Neural cell (in vitro differentiated cells): ENCODE measurements at regions not wholly inside any gene's neighbourhood (a gene's known extent, or its start where the extent isn't known, plus 50 kb on each side); places are given as distances from the start of the nearest gene placed in this dataset.

Source experiments
- H2AFZ ChIP-seq: fragments of 200-600, 300-800 bp; sonication (generic), shearing (Covaris generic); 2 replicates; pipeline ENCODE4 v1.6.0; 2014; ENCODE audit warnings: low read depth, mild to moderate bottlenecking, antibody characterized with exemption, low read length, moderate library complexity
- H3F3A ChIP-seq: fragments of 200-600 bp; shearing (Covaris generic); 2 replicates; pipeline ENCODE4 v1.6.1; 2016; ENCODE audit warnings: mild to moderate bottlenecking, moderate library complexity, mixed read lengths, antibody characterized with exemption, low read length; ENCODE audit not compliant: insufficient read depth, poor library complexity, severe bottlenecking
- H3K27ac ChIP-seq: fragments of 200-600, 300-800 bp; sonication (generic), shearing (Covaris generic); 2 replicates; pipeline ENCODE4 v1.5.1; 2014; ENCODE audit warnings: mild to moderate bottlenecking, low read length, moderate library complexity
- H3K27me3 ChIP-seq: fragments of 300-800, 200-600 bp; sonication (generic), shearing (Covaris generic); 2 replicates; pipeline ENCODE4 v1.6.0; 2014; ENCODE audit warnings: mild to moderate bottlenecking, low read depth, low read length, moderate library complexity; ENCODE audit not compliant: insufficient read depth
- H3K36me3 ChIP-seq: fragments of 300-800, 200-600 bp; sonication (generic), shearing (Covaris generic); 2 replicates; pipeline ENCODE4 v1.5.1; 2014; ENCODE audit warnings: mild to moderate bottlenecking, antibody characterized with exemption, low read length, moderate library complexity; ENCODE audit not compliant: insufficient read depth
- H3K4me2 ChIP-seq: fragments of 300-800, 200-600 bp; sonication (generic), shearing (Covaris generic); 2 replicates; pipeline ENCODE4 v1.6.0; 2014; ENCODE audit warnings: mild to moderate bottlenecking, low read length
- H3K4me3 ChIP-seq: fragments of 300-800, 200-600 bp; sonication (generic), shearing (Covaris generic); 2 replicates; pipeline ENCODE4 v1.5.1; 2014; ENCODE audit warnings: mild to moderate bottlenecking, low read length, moderate library complexity
- H3K79me2 ChIP-seq: fragments of 200-600 bp; shearing (Covaris generic); replicated peaks from 2 replicates; pipeline ENCODE4 v1.6.0; 2014; ENCODE audit warnings: mild to moderate bottlenecking, low read length, moderate library complexity; ENCODE audit not compliant: insufficient read depth
- H3K9ac ChIP-seq: fragments of 300-800, 200-600 bp; sonication (generic), shearing (Covaris generic); 2 replicates; pipeline ENCODE4 v1.6.1; 2016; ENCODE audit warnings: mild to moderate bottlenecking, low read length, mixed read lengths
- H3K9me2 ChIP-seq: fragments of 200-600 bp; shearing (Covaris generic); 2 replicates; pipeline ENCODE4 v1.6.1; 2016; ENCODE audit warnings: mild to moderate bottlenecking, low read length, mixed read lengths; ENCODE audit not compliant: insufficient read depth
- H3K9me3 ChIP-seq: fragments of 200-600, 300-800 bp; sonication (generic), shearing (Covaris generic); 2 replicates; pipeline ENCODE4 v1.6.1; 2016; ENCODE audit warnings: mild to moderate bottlenecking, mixed run types, low read length, moderate library complexity, mixed read lengths
- H4K20me1 ChIP-seq: fragments of 200-600 bp; shearing (Covaris generic); 2 replicates; pipeline ENCODE4 v1.6.1; 2016; ENCODE audit warnings: mild to moderate bottlenecking, mixed run types; ENCODE audit not compliant: insufficient read depth
- EP300 ChIP-seq: fragments of 450-650 bp; conservative IDR thresholded peaks from 2 replicates; pipeline ENCODE4 v1.6.1; 2014; ENCODE audit warnings: antibody characterized with exemption, mild to moderate bottlenecking, moderate library complexity; ENCODE audit not compliant: poor library complexity, severe bottlenecking
- EZH2 ChIP-seq: fragments of 200-600, 300-800 bp; shearing (Covaris generic), sonication (generic); IDR thresholded peaks from 2 replicates; pipeline ENCODE4 v1.6.1; 2014; ENCODE audit warnings: antibody characterized with exemption, low read length, borderline replicate concordance, mild to moderate bottlenecking; ENCODE audit not compliant: insufficient read depth, poor library complexity, severe bottlenecking
- MXI1 ChIP-seq: fragments of 450-650 bp; conservative IDR thresholded peaks from 2 replicates; pipeline ENCODE4 v1.6.1; 2014; ENCODE audit warnings: antibody characterized with exemption, mild to moderate bottlenecking; ENCODE audit not compliant: poor library complexity, severe bottlenecking
- POLR2AphosphoS5 ChIP-seq: IDR thresholded peaks from 2 replicates; pipeline ENCODE4 v1.6.1; 2012
- RAD21 ChIP-seq: fragments of 450-650 bp; conservative IDR thresholded peaks from 2 replicates; pipeline ENCODE4 v1.6.1; 2014; ENCODE audit warnings: antibody characterized with exemption, mild to moderate bottlenecking, moderate library complexity
- SMC3 ChIP-seq: fragments of 450-650 bp; conservative IDR thresholded peaks from 2 replicates; pipeline ENCODE4 v1.6.1; 2014; ENCODE audit warnings: antibody characterized with exemption, mild to moderate bottlenecking, moderate library complexity; ENCODE audit not compliant: poor library complexity
- TAF1 ChIP-seq: IDR thresholded peaks from 2 replicates; pipeline ENCODE4 v1.6.1; 2012; ENCODE audit warnings: low read depth
- TF ChIP-seq, protein P1 (sequence below): fragments of 450-650 bp; IDR thresholded peaks from 2 replicates; pipeline ENCODE4 v1.5.1; 2014; ENCODE audit warnings: antibody characterized with exemption, mild to moderate bottlenecking, moderate library complexity; ENCODE audit not compliant: poor library complexity, severe bottlenecking
- TF ChIP-seq, protein P2 (sequence below): IDR thresholded peaks from 2 replicates; pipeline ENCODE4 v1.6.1; 2012; ENCODE audit warnings: borderline replicate concordance

DNA sequence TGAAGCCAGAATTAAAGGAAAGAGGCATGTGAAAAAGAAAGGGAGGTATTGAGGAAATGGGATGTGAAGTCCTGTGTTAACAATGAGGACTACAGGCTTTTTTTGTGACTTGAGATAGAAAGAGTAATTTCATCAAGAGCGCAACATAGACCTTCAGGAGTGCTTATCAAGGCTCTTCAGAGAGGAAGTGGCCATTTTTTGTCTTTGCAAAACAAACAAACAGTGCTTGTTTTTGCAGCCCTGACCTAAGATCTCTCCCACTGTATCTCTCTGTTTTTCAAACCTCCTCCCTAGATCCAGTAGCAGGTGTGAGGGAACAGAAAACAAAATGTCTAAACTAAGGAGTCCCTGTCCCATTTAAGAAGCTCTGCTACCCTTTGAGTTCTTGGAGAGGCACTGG, 710.3 kb upstream of the MARCKS start:
- no peaks in the 10 kb centered on the region for H4K20me1 ChIP-seq
- H3K36me3 ChIP-seq = no peaks in the 10 kb centered on the region
- H3K79me2 ChIP-seq = no peaks in the 10 kb centered on the region
- H2AFZ ChIP-seq = no peak overlapping the region
- peaks cover 4% of the 10 kb centered on the region for H3K9me3 ChIP-seq
- no peaks in the 10 kb centered on the region for H3F3A ChIP-seq
- no peak overlapping the region for H3K4me2 ChIP-seq
- H3K27me3 ChIP-seq = no peaks in the 10 kb centered on the region
- no peak overlapping the region for H3K4me3 ChIP-seq
- no peak overlapping the region for H3K27ac ChIP-seq
- no peak overlapping the region for H3K9ac ChIP-seq
- TF ChIP-seq RAD21 (no peak), SMC3 (no peak)
- no peaks in the 10 kb centered on the region for H3K9me2 ChIP-seq

DNA sequence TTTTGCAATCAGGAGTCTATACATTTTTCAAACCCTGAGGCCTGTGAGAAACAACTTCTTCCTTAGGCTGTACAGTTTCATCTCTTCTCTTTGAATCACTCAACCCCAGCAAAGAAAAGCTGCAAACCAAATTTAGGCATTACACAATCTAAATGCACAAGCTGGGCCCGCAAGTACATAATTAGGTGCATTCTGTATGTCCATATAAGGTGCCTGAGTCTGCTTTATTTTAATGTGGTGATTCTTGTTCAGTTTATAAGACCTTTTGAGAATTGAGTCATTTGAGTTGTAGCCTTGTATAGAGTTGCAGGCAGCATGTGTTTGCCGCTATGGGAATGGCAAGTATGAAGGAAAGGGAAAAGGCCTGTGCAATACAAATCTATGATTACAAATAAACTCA, 709.6 kb upstream of the MARCKS start:
- H3K36me3 ChIP-seq = no peaks in the 10 kb centered on the region
- no peak overlapping the region for H2AFZ ChIP-seq

More for the DNA sequence above, 709.6 kb upstream of the MARCKS start:
- H3K4me2 ChIP-seq = no peak overlapping the region
- H3K9me2 ChIP-seq = no peaks in the 10 kb centered on the region
- no peaks in the 10 kb centered on the region for H4K20me1 ChIP-seq
- peaks cover 4% of the 10 kb centered on the region for H3K9me3 ChIP-seq
- H3F3A ChIP-seq = no peaks in the 10 kb centered on the region
- no peak overlapping the region for H3K9ac ChIP-seq
- TF ChIP-seq MXI1 (no peak), TAF1 (no peak), RAD21 (no peak), POLR2AphosphoS5 (no peak), SMC3 (no peak), EP300 (no peak), EZH2 (no peak)
- TF ChIP-seq, protein P1, sequence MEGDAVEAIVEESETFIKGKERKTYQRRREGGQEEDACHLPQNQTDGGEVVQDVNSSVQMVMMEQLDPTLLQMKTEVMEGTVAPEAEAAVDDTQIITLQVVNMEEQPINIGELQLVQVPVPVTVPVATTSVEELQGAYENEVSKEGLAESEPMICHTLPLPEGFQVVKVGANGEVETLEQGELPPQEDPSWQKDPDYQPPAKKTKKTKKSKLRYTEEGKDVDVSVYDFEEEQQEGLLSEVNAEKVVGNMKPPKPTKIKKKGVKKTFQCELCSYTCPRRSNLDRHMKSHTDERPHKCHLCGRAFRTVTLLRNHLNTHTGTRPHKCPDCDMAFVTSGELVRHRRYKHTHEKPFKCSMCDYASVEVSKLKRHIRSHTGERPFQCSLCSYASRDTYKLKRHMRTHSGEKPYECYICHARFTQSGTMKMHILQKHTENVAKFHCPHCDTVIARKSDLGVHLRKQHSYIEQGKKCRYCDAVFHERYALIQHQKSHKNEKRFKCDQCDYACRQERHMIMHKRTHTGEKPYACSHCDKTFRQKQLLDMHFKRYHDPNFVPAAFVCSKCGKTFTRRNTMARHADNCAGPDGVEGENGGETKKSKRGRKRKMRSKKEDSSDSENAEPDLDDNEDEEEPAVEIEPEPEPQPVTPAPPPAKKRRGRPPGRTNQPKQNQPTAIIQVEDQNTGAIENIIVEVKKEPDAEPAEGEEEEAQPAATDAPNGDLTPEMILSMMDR = no peak
- TF ChIP-seq, protein P2, sequence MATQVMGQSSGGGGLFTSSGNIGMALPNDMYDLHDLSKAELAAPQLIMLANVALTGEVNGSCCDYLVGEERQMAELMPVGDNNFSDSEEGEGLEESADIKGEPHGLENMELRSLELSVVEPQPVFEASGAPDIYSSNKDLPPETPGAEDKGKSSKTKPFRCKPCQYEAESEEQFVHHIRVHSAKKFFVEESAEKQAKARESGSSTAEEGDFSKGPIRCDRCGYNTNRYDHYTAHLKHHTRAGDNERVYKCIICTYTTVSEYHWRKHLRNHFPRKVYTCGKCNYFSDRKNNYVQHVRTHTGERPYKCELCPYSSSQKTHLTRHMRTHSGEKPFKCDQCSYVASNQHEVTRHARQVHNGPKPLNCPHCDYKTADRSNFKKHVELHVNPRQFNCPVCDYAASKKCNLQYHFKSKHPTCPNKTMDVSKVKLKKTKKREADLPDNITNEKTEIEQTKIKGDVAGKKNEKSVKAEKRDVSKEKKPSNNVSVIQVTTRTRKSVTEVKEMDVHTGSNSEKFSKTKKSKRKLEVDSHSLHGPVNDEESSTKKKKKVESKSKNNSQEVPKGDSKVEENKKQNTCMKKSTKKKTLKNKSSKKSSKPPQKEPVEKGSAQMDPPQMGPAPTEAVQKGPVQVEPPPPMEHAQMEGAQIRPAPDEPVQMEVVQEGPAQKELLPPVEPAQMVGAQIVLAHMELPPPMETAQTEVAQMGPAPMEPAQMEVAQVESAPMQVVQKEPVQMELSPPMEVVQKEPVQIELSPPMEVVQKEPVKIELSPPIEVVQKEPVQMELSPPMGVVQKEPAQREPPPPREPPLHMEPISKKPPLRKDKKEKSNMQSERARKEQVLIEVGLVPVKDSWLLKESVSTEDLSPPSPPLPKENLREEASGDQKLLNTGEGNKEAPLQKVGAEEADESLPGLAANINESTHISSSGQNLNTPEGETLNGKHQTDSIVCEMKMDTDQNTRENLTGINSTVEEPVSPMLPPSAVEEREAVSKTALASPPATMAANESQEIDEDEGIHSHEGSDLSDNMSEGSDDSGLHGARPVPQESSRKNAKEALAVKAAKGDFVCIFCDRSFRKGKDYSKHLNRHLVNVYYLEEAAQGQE = no peak
- no peak overlapping the region for H3K27ac ChIP-seq
- no peaks in the 10 kb centered on the region for H3K27me3 ChIP-seq
- H3K4me3 ChIP-seq = no peak overlapping the region
- no peaks in the 10 kb centered on the region for H3K79me2 ChIP-seq
